Activated T-helper 9 cell treated with anti-CD3 and anti-CD28 coated beads, Interleukin-2, amount 50 U/mL, for 16 hours (primary cell): ENCODE measurements at regions not wholly inside any gene's neighbourhood (a gene's known extent, or its start where the extent isn't known, plus 50 kb on each side); places are given as distances from the start of the nearest gene placed in this dataset.
"Not testable (repeated sequence)": the region's sequence is repeated elsewhere in the genome, so short reads cannot be mapped to it uniquely, and the experiment has no call there.

Source experiments
- DNase-seq: peaks from one replicate; pipeline ENCODE4 v3.0.0-alpha.2; 2020; ENCODE audit warnings: low read depth

DNA sequence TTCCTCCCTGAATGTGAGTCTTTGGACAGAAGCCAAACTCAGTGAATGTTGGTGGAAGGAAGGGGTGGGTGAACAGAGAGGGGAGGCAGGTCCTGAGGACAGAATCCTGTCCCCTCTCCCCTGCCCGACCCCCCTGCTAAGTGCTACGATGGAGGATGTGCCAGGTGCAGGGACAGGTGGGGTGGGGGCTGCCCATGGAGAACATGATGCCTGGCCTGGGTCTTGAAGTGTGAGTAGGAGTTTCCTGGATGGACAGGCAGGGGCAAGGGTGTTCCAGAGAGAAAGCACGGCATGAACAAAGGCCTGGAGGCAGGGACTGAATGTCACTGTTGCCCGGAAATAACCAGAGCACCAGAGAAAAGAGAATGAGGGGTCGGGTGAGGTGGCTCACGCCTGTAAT lies 445.1 kb downstream of the PTPRU start:
- DNase-seq = not testable (repeated sequence)

GRCh38 chr1:29679828-29680558 lies 443.7 kb downstream of the PTPRU start:
- no peak for DNase-seq

GRCh38 chr1:29679316-29679715 lies 443.0 kb downstream of the PTPRU start:
- DNase-seq = no peak

- no peak for DNase-seq
These were observed 441.0 kb downstream of the PTPRU start for GRCh38 chr1:29677028-29678024.

DNA sequence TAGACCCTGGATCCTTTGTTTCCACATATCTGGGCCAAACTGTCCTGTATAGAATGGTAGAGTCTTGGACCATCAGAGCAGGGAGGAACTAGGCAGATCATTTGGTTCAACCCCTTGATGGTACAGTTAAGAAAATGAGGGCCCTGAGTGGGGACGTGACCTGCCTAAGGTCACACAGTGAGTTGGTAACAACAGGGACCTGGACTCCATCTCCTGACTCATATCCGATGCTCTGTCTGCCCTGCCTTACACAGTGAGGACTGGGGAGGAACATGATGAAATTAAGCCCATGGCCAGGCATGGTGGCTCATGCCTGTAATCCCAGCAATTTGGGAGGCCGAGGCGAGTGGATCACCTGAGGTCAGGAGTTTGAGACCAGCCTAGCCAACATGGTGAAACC lies 440.2 kb downstream of the PTPRU start:
- DNase-seq = no peak

DNA sequence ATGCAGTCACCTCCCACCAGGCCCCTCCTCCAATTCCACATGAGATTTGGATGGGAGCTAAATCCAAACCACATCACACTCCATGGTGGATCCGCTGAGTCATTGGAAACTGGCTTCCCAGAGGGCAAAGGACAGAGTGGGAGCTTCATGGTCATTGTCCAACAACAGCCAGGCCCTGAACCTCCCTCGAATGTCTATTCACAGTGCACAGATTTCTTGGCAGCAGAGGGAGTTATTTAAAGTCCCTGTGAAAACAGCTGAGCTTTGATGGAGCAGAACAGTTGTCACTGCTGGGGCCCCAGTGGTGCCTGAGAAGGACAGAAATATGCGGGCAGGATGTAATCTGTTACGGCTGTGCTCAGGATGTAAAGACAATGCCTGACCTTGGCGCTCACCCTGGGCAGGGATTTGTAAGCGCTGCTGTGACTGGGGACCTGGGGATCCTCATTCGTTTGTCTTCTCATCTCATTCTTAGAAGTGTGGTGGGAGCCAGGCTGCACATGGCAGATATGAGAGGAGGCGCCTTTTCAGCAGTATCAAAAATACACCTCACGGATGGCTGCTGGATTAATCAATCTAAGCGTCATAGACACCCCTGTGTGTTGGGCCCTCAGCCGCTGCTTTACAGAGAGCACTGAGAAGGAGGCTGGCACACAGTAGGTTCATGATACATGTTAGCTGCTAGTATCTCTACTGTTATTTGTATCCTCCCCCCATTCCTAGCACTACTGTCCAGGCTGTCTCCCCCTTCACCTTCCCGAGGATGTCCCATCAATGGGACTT lies 439.4 kb downstream of the PTPRU start:
- no peak for DNase-seq

GRCh38 chr1:29674627-29675326 lies 438.5 kb downstream of the PTPRU start:
- DNase-seq = no peak

DNA sequence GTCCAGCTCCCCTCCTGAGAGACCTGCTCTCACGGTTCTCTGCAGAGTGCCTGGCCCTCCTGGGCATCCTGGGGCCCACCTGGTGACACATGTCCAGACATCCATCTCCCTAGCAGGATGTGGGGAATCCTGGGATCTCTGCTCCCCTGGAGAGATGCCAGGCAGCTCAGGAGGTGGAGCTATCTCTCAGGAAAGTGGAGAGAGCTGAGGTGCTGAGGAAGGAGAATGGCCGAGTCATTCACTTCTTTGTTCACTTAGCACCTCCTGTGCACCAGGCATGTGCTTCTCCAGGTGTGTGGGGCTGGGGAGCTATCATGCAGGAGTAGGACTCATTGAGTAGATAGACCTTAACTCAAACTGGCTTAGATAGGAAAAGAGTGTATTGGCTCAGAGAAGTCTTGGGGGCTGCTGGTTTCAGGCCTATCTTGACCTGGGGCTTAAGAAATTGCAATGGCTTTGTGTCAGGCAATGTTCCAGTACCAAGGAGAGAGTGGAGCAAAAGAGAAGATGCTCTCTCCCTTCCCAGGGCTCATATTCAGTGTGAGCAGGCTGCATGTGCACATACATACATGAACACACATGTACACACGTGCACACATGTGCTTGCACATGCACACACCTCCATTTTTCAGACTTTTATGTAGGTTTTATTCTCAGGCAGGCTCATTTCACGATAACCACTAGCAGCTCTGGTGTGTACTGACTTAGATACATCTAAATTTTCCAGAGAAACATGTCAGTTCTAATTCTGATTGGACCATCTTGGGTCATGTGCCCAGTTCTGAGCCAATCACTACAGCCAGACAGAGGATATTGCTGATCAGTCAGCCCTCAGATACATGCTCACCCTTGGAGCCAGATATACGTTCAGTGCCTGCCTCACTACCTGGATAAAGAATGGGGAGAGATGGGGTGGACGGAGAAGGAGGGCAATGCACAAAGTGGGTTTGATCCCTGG lies 437.6 kb downstream of the PTPRU start:
- no peak for DNase-seq

- DNase-seq = no peak
These were observed 436.8 kb downstream of the PTPRU start for GRCh38 chr1:29673228-29673500.

DNA sequence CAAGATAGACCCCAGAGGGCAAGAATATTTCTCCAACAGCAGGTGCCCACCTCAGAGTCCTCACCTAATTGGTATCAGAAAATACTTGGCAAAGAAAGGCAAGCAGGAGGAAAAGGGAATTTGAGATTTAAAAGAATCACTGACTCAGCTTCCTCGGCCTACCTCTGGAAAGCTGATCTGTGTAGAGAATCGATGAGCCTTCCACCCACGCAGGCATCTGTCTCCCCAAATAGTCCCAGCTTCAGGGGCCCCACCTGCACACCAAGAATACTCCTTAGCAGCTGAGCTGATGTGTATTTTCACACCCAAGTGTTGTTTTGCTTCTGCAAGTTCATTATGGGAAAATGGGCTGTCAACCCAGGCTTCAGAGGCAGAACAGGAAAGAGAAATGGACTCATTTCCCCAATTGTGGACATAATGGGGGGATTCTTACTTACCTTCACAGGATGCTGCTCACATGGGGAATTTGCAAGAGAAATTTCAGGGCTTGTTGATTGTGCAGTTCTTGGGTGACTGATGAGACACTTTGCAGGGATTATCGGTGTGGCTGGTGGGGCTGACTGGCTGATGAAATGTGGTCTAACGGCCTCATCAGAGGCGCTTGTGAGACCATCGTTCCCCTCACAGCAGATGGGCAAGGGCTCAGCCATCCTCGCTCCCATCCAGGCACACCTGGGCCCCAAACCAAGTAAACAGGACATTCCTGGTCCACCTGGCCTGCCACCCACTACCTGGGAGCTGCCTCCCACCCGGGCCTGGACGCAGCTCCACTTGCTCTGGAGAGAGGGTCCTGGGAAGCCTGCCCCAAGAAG lies 436.3 kb downstream of the PTPRU start:
- no peak for DNase-seq

- no peak for DNase-seq
These were observed 435.4 kb downstream of the PTPRU start for GRCh38 chr1:29671446-29672356.

- DNase-seq = no peak
These were observed 434.4 kb downstream of the PTPRU start for GRCh38 chr1:29670752-29671151.

GRCh38 chr1:29669912-29670311 lies 433.6 kb downstream of the PTPRU start:
- no peak for DNase-seq

- no peak for DNase-seq
These were observed 433.0 kb downstream of the PTPRU start for GRCh38 chr1:29669158-29669871.

- DNase-seq = no peak
These were observed 432.3 kb downstream of the PTPRU start for GRCh38 chr1:29668551-29669157.

- DNase-seq = no peak
These were observed 431.6 kb downstream of the PTPRU start for GRCh38 chr1:29667951-29668350.

- no peak for DNase-seq
These were observed 428.4 kb downstream of the PTPRU start for GRCh38 chr1:29664711-29665110.

DNA sequence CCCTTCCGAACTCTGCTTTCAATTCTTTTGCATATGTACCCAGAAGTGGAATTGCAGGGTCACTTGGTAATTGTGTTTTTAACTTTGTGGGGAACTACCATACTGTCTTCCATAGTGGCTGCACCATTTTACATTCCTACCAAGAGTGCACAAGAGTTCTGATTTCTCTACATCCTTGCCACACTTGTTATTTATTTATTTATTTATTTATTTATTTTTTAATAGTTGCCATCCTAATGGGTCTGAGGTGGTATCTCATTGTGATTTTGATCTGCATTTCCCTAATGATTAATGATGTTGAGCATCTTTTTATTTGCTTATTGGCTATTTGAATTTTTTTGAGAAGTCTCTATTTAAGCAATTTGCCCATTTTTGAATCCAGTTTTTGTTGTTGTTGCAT lies 422.4 kb downstream of the PTPRU start:
- DNase-seq = no peak
